Cerebellar cortex (tissue), 1 donor: ENCODE measurements at regions not wholly inside any gene's neighbourhood (a gene's known extent, or its start where the extent isn't known, plus 50 kb on each side); places are given as distances from the start of the nearest gene placed in this dataset.
"Not testable (repeated sequence)": the region's sequence is repeated elsewhere in the genome, so short reads cannot be mapped to it uniquely, and the experiment has no call there.

Source experiments
- DNase-seq: peaks from one replicate; pipeline ENCODE4 v3.0.0-alpha.2; 2015; ENCODE audit warnings: low spot score

DNA sequence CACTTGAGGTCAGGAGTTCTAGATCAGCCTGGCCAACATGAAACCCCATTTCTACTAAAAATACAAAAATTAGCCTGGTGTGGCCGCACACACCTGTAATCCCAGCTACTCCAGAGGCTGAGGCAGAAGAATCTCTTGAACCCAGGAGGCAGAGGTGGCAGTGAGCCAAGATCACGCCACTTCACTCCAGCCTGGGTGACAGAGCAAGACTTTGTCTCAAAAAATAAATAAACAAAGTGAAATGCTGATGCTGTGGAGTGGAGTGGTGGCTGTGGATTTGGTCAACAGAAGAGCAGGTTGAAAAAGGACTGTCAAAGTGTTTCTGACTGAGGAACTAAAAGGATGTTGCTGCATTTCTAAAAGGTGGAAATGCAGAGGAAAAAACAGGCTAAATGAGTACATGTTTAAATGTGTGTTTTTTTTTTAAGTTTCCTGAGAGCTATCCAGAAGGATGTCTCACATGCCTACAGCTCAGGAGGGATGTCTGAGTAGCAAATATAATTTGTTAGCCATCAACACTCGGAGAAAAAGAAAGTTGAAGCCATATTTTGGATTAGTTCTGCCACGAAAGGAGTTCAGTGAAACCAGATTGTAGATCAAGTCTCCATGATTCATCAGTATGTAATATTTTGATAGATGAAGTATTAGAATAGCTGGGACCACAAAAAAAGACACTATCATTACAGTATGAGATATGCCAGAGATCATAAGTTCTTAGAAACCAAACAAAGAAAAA lies 621.1 kb upstream of the ADGRB3 start:
- no peak for DNase-seq

DNA sequence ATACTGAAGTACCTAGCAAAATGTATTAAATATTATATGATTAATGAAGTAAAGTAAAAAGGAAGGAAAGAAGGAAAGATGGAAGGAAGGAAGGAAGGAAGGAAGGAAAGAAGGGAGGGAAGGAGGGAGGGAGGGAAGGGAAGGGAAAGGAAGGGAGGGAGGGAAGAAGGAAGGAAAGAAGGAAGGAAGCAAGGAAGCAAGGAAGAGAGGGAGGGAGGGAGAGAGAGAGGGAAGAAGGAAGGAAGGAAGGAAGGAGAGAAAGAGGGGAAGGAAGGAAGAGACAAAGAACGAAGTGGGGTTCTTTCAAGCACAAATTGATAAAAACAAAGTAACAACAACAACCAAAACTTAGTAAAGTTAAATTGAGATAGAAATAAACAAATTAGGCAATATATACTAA lies 622.3 kb upstream of the ADGRB3 start:
- DNase-seq: no peak

DNA sequence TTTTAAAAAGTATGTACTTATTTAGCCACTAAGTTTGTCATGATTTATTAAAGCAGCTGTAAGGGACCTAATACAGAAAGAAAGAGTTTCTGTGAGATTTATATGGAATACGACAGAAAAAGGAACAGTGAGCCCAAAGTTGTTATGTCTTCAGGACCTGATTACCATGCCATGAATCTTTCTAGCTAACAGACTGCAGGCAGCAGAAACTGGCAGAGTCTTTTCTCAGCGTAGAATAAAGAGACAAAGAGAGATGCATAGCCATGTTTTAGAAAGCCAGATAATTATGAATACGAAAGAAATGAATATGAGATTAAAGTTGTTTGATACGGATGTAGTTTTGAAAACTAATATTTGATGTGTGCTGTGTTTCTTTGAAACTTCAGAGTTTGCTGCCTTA lies 624.1 kb upstream of the ADGRB3 start:
- no peak for DNase-seq

DNA sequence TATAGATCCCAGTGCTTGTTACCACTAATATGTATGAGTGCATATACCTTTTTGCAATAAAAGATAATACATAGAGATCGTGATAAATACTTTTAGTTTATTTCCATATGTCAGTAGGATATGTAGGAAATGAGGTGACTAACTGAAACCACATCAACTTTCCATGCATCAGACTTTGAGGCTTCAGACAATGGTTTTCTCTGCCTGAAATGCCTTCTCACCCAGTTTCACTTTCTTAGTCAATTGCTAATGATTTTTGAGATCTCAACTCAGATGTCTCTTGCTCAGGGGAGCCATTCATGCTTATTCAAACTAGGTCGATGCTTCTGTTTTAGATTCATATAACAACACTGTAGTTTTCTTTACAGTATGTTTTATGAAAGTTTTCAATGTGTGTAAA lies 626.6 kb upstream of the ADGRB3 start:
- DNase-seq: no peak

DNA sequence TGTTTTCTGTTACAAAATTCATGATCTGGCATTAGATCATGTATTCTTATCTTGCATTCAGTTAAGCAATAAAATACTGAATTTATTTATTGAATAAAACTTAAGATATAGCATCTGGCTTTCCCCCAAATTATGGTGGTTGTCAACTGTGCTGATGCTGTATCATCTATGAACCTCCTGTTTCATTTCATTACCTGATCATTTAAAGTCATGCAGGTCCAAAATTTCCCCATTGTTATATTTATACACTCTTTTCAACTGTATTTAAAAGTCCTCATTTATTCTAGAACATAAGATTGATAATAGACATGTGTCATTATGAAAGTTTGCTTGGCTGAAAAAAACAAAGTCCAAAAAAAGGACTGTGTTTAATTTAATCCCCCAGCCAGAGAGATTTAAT lies 627.4 kb upstream of the ADGRB3 start:
- no peak for DNase-seq

DNA sequence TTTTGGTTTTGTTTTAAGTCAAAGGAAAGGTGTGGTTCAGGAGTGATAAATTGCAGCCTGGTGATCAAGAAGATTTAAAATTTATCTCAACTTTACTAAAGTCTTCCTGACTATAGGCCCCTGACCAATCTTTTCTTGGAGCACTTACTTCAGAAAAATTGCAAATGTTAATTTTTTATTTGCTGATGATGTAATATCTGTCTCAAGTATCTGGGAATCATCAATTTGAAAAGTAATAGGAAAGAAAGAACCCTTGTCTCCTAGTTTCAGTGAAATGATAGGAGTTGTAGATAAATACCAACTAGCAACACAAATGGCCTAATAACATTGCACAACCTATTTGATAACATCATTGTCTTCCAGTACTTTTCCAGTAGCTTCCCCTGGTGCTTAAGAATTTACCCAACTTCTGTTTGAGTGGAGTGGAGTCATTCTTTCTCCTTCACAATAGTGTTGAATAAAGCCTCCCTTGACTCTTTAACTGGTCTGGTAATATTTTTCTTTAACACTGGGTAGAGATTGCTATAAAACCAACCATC lies 648.3 kb upstream of the ADGRB3 start:
- DNase-seq: no peak

DNA sequence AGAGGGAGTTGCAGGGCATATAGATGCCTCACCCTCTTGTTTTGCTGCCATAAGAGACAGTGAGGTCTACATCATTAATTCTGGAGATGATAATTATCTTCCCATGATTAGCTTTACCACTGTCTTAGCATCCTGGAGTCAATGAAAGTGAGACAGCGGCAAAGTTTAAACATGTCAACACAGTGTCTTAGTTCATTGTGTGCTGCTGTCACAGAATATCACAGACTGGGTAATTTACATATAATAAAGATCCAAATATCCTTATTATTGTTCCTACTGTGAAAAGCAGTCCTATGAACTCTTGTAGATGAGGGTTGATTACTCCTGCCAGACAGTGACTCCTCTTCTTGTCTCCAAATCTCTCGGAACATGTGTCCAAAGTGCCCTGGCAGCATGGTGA lies 658.6 kb upstream of the ADGRB3 start:
- no peak for DNase-seq

DNA sequence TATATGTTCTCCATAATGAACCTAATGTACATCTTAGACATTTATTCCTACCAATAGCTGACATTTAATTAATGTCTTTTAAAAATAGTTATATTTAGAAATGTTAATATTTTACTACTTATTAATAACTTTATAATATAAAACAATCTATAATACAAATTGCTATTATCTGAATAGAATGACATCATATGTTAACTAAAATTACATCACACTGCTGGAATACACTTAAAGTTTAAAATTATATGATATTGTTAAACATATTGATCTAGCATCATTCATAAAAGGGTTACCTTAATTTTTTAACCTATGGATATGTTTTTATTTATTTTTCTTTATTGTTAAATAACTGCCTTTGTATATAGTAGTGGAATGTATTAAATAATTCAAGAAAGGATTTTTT lies 660.2 kb upstream of the ADGRB3 start:
- no peak for DNase-seq

DNA sequence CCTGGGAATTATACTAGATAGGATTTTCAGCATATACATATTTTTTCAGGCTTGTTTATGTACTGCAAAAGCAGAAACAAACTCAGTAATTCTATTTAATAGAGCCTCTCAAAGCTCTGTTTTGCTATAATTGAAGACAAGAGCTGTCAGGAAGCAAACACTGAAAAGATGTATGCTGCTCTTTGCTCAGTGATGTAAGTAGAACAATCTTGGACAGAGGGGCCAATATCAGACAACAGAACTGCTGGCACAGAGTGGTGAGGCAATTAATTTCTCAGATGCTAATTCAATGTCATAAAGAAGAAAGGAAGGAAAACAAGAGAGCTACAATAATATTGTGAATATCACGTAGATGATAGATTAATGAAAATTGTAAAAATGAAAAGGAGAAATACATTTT lies 663.3 kb upstream of the ADGRB3 start:
- DNase-seq: no peak

DNA sequence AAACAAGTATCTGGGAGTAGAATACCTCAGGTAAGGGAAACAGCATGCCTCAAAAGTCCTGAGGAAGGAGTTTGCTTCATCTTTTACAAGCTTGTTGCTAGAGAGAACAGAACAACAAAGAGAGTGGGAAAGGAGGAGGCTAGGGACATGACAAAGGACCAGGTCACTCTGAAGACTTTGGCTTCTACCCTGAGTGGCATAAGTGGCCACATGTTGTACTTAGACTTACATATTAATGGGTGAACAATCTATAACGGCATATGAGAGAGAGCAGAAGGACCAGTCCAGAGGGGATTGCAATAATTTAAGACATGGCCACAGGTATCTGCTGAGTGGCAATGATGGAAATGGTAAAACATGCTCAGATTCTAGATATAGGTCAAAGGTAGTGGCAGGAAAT lies 668.3 kb upstream of the ADGRB3 start:
- DNase-seq: no peak

DNA sequence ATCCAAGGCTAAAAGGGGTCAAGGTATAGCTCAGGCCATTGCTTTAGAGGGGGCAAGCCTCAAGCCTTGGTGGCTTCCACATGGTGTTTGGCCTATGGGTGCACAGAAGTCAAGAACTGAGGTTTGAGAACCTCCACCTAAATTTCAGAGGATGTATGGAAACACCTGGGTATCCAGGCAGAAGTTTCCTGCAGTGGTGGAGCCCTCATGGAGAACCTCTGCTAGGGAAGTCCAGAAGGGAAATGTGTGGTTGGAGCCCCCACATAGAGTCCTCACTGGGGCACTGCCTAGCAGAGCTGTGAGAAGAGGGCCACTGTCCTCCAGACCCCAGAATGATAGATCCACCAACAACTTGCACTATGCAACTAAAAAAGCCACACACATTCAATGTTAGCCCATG lies 678.7 kb upstream of the ADGRB3 start:
- no peak for DNase-seq

DNA sequence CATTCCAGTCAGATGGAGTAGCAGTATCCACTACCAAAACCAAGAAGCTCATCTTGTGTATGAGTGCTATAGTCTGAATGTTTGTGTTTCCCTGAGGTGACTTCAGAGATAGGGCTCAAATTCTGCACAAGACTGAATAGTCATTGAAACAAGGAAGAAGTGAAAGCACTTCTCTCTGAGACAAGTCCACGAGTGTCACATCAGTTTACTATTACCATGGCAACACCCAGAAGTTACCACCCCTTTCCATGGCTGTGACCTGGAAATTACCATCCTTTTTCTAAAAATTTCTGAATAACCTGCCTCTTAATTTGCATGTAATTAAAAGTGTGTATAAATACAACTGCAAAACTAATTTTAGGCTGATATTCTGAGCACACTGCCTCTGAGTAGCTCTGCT lies 682.1 kb upstream of the ADGRB3 start:
- no peak for DNase-seq

DNA sequence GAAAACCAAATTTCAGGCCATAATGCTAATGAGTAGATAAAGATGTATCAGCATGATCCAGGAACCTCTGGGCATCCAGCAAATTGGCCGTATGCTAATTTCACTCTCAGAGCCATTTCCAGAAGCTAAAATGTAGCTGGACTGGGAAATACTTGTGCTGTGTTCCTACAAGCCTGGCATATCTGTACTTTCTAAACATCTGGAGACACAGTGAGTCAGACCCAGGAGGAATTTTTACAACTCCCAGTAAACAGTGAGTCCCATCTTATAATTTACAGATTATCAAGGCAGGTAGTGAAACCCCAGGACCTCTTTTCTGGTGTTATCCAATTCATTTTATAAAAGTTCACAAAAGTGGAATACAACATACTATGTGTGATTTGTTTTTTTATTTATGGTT lies 683.0 kb upstream of the ADGRB3 start:
- no peak for DNase-seq

DNA sequence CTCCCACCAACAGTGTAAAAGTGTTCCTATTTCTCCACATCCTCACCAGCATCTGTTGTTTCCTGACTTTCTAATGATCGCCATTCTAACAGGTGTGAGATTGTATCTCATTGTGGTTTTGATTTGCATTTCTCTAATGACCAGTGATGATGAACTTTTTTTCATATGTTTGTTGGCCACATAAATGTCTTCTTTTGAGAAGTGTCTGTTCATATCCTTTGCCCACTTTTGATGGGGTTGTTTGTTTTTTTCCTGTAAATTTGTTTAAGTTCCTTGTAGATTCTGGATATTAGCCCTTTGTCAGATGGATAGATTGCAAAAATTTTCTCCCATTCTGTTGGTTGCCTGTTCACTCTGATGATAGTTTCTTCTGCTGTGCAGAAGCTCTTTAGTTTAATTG lies 687.3 kb upstream of the ADGRB3 start:
- not testable (repeated sequence) for DNase-seq

DNA sequence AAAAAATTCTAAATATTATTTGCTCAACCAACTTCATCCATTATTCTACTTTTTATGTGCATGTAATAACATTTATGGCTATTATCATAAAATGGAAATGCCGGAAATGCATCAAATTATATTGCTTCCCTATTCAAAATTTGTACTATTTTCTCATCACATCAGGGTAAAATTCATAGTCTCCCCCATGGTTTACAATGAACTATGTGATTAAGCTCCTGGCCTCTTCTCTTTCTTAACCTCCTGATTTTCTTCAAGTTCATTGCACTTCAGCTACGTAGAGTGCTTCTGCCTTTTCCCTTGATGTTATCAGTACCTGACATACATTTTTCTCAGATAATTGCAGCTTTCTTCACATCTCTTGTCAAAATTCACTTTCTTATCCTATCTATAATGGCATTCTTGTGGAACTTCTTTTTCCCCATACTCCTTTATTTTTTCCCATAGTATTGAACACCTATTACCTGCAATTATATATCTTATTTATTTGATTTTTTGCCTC lies 699.1 kb upstream of the ADGRB3 start:
- no peak for DNase-seq

DNA sequence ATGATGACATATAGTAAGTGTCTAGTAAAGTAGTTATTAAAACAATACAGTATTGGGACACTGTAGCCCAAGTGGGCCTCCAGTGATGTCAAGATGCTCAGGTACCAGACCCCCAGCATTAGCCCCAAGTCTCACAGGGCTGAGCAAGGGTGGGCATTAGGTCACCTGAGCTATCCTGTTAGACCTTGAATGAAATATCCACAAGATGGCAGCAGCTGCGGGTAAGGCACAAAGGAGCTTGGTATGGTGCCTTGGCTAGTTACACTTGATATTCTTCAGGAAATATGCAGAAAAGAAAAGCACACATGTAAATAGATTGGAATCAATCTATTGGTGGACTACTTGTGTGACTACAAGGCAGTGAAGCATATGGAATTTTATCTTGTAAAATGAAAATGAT lies 701.8 kb upstream of the ADGRB3 start:
- DNase-seq: no peak

DNA sequence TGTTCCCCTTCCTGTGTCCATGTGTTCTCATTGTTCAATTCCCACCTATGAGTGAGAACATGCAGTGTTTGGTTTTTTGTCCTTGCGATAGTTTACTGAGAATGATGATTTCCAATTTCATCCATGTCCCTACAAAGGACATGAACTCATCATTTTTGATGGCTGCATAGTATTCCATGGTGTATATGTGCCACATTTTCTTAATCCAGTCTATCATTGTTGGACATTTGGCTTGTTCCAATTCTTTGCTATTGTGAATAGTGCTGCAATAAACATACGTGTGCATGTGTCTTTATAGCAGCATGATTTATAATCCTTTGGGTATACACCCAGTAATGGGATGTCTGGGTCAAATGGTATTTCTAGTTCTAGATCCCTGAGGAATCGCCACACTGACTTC lies 712.5 kb upstream of the ADGRB3 start:
- not testable (repeated sequence) for DNase-seq

DNA sequence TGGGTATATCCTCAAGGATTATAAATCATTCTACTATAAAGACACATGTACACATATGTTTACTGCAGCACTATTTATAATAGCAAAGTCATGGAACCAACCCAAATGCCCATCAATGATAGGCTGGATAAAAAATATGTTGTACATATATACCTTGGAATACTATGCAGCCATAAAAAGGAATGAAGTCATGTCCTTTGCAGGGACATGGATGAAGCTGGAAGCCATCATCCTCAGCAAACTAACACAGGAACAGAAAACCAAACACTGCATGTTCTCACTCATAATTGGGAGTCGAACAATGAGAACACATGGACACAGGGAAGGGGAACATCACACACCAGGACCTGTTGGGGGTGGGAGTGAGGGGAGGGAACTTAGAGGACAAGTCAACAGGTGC lies 715.0 kb upstream of the ADGRB3 start:
- DNase-seq: not testable (repeated sequence)

DNA sequence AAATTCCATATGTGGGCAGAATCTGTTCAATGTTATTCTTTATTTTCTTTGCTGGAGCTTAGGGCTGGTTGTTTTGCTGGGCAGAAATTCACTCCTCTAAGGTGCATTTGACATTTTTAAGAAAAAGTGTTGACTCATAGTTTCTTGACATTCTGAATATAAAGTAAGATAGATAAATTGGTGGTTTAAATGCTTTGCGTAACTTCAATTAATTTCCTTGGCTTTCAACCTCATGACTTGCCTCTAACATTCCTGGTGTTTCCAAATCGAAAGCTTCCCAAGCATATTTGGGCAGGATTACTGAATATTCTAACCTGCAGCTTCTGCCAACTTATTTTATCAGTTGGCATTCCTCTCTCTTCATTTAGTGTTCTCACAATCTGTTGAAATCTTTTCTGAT lies 718.7 kb upstream of the ADGRB3 start:
- no peak for DNase-seq

DNA sequence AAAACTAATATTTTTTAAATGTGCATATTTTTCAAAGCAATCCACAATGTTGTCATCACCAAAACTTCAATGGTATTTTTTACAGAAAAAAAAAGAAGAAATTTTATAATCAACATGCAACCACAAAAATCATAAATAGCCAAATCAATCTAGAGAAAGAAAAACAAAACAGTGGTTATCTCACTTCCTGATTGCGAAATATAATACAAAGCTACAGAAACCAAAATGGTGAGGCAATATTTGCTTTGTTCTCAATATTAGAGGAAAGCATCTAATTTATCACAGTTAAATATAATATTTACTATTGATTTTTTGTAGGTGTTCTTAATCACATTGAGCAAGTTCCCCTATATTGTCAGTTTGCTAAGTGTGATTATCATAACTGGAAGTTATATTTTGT lies 720.7 kb upstream of the ADGRB3 start:
- no peak for DNase-seq

DNA sequence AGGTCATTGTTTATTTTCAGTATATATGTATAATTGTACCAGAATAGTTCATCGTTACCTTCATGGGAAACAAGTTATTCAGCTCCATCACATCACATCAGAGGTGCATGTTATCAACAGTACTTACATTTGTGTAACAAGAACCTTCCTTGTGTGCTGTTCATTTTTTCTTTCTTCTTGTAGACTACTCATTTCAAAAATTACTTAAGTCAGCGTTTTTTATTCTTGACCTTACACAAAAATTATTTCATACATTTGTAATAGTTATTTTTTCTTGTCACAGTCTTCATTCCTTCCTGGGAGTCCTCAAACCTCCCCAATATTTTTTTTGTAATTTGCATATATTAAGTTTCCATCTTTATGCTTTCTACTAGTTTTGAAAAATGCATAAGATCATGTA lies 725.7 kb upstream of the ADGRB3 start:
- DNase-seq: no peak

DNA sequence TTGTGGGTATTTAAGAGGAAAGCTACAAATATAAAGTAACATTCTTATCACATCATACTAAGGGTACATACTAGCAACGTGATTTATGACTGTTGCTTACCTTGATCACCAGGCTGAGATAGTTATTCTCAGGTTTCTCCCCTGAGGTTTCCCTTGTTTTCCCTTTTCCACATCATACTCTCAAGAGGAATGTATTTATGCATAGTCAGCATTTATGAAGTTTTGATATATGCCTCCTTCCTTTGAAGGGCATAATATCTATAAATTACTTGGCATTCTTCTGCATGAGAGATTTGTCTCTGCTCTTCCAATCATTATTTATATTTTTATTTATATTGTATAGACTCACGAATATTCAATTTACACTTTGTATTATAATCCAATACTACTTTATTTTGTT lies 726.7 kb upstream of the ADGRB3 start:
- no peak for DNase-seq

DNA sequence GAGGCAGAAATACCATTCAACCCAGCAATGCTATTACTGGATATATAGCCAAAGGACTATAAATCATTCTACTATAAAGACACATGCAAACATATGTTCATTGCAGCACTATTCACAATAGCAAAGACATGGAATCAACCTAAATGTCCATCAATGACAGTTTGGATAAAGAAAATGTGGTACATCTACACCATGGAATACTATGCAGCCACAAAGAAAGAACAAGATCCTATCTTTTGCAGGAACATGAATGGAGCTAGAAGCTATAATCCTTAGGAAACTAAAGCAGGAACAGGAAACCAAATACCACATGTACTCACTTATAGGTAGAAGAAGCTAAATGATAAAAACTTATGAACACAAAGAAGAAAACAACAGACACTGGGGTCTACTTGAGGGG lies 730.3 kb upstream of the ADGRB3 start:
- not testable (repeated sequence) for DNase-seq

DNA sequence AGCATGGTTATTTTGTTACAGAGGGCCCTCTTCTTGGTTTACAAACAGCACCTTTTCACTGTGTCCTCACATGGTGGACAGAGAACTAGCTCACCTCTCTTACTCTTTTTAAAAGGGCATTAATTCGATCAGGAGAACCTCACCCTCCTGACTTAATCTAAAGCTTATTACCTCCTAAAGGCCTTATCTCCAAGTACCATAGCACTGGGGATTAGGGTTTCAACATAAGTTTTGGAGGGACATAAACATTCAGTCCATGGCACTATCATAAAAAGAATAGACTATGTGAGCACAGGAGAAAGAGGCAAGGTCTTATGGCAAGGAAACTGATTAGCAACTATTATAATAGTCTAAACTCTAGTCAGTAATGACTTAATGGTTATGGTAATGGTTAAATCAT lies 736.2 kb upstream of the ADGRB3 start:
- no peak for DNase-seq
